Transverse colon (tissue), 3 donors: ENCODE measurements at regions not wholly inside any gene's neighbourhood (a gene's known extent, or its start where the extent isn't known, plus 50 kb on each side); places are given as distances from the start of the nearest gene placed in this dataset.

ENCODE experiments used
- CTCF ChIP-seq, 5 experiments: fragments of 200-600 bp in 3 of 5; fragments of 450-650 bp in 2 of 5; sonication (generic) in 3 of 5; IDR thresholded peaks; 1 replicate in 2 of 5; 2 replicates in 3 of 5; pipeline ENCODE4 v1.5.1; 2016 to 2017; ENCODE audit warnings: antibody characterized with exemption in 5 of 5, inconsistent platforms in 3 of 5, mild to moderate bottlenecking in 2 of 5, moderate library complexity in 1 of 5
- EP300 ChIP-seq: sonication (generic); formaldehyde crosslinking; IDR thresholded peaks from one replicate; pipeline ENCODE4 v1.6.1; 2017; ENCODE audit warnings: antibody characterized with exemption, low read depth
- POLR2A ChIP-seq: fragments of 450-650 bp; IDR thresholded peaks from one replicate; pipeline ENCODE4 v1.6.1; 2016; ENCODE audit warnings: antibody characterized with exemption, mild to moderate bottlenecking, moderate library complexity

DNA sequence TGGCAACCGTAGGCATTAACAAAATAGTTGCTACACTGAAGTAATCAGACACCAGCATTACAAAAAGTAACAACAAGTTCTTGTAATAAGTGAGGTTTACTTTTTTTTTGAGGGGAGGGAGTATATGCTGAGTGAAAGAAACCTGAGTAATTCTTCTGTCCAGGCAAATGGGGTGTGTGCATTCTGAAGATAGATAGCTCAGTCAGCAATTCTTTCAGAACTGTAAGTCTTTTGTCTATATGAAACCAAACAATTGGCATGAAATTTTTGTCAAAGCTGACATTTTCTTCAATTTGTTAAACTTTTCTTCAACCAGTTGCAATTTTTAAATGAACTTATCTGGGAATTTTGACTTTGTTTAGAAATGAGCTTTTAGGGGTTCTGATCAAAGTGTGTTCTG is 208.1 kb upstream of the THSD7B start:
- no peak for TF ChIP-seq POLR2A
- TF ChIP-seq CTCF (IDR thresholded peaks at IDR 0.05) = no peak
- no peak for TF ChIP-seq EP300
